IPS-18a (cell line): ENCODE measurements at regions not wholly inside any gene's neighbourhood (a gene's known extent, or its start where the extent isn't known, plus 50 kb on each side); places are given as distances from the start of the nearest gene placed in this dataset.

Experiments
- H3K27ac ChIP-seq: one replicate; pipeline ENCODE4 v1.5.1; 2013; ENCODE audit warnings: low read length
- H3K27me3 ChIP-seq: one replicate; pipeline ENCODE4 v1.6.1; 2013; ENCODE audit warnings: mild to moderate bottlenecking, low read length; ENCODE audit not compliant: control insufficient read depth, insufficient read depth
- H3K36me3 ChIP-seq: one replicate; pipeline ENCODE4 v1.6.1; 2013; ENCODE audit warnings: low read depth, low read length; ENCODE audit not compliant: control insufficient read depth
- H3K4me1 ChIP-seq: one replicate; pipeline ENCODE4 v1.6.1; 2013; ENCODE audit warnings: low read depth, low read length; ENCODE audit not compliant: control insufficient read depth
- H3K4me3 ChIP-seq: one replicate; pipeline ENCODE4 v1.5.1; 2013; ENCODE audit warnings: low read length
- H3K9ac ChIP-seq: one replicate; pipeline ENCODE4 v1.6.1; 2013; ENCODE audit warnings: mild to moderate bottlenecking, low read length, moderate library complexity
- H3K9me3 ChIP-seq: one replicate; pipeline ENCODE4 v1.6.1; 2013; ENCODE audit warnings: low read depth, low read length; ENCODE audit not compliant: control insufficient read depth

GRCh38 chr20:10911298-10911697 lies 237.5 kb upstream of the JAG1 start:
- Histone ChIP-seq H3K9ac (no peak overlapping the region), H3K4me3 (no peak overlapping the region), H3K27ac (no peak overlapping the region), H3K9me3 (no peaks in the 10 kb centered on the region), H3K4me1 (no peaks in the 10 kb centered on the region), H3K27me3 (no peaks in the 10 kb centered on the region), H3K36me3 (no peaks in the 10 kb centered on the region)

DNA sequence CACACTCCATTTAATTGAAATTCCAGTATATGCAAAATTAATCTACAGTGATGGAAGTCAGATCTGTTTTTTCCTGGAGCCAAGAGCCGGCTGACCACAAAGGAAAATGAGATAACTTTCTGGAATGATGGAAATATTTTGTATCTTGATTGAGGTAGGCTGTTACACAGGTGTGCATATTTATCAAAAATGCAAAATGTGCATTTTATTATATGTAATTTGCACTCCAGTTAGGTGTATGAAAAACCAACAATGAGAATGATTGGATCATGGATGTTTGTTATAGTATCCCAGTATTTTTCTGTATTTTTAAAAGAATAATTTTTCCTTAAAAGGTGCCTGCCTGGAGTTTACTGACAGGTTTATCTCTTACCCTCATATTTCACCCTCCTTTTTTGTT lies 242.0 kb upstream of the JAG1 start:
- Histone ChIP-seq H3K4me1 (no peaks in the 10 kb centered on the region), H3K36me3 (no peaks in the 10 kb centered on the region), H3K4me3 (no peak overlapping the region), H3K27ac (no peak overlapping the region), H3K9ac (no peak overlapping the region), H3K27me3 (no peaks in the 10 kb centered on the region), H3K9me3 (no peaks in the 10 kb centered on the region)

GRCh38 chr20:10916312-10916711 lies 242.5 kb upstream of the JAG1 start:
- Histone ChIP-seq H3K4me3 (no peak overlapping the region), H3K9me3 (no peaks in the 10 kb centered on the region), H3K36me3 (no peaks in the 10 kb centered on the region), H3K4me1 (no peaks in the 10 kb centered on the region), H3K9ac (no peak overlapping the region), H3K27me3 (no peaks in the 10 kb centered on the region), H3K27ac (no peak overlapping the region)

GRCh38 chr20:10917826-10918225 lies 244.0 kb upstream of the JAG1 start:
- Histone ChIP-seq H3K27ac (no peak overlapping the region), H3K4me1 (no peaks in the 10 kb centered on the region), H3K9me3 (no peaks in the 10 kb centered on the region), H3K36me3 (no peaks in the 10 kb centered on the region), H3K27me3 (no peaks in the 10 kb centered on the region), H3K4me3 (no peak overlapping the region), H3K9ac (no peak overlapping the region)

DNA sequence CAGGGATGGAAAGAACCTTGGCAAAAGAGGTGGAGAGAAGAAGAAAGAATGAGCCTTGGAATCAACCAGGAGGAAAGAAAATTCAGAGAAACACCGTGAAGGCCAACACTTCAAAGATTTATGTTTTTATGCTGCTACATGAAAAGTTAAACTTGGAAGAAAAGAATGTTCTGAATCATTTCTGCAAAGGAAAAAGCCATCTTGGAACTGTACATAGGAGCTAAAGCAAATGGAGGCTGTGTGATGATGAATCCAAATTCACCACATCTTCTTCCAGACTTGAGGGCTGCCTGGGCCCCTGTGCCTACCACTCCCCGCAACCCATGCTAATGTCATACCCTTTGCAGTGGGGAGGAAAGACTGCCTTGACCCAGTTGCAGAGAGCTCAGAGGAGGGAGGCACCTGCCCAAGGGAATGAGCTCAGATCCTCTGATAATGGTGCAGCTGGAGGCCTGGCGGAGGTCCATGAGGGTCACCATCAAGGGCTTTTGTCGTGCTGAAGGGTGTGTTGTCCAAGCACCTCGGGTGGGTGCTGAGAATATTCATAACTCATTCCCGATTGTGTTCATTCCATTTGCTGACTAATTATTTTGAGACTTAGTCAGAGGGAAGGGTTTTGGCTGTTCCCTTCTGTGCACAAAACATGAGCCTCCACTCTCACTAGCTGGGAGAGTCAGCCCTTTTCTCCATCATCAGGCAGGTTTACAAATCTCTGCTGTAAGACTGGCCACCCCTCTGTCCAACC lies 245.8 kb upstream of the JAG1 start:
- Histone ChIP-seq H3K27ac (no peak overlapping the region), H3K4me3 (no peak overlapping the region), H3K9me3 (no peaks in the 10 kb centered on the region), H3K36me3 (no peaks in the 10 kb centered on the region), H3K27me3 (no peaks in the 10 kb centered on the region), H3K4me1 (no peaks in the 10 kb centered on the region), H3K9ac (no peak overlapping the region)

- Histone ChIP-seq H3K9ac (no peak overlapping the region), H3K27ac (no peak overlapping the region), H3K36me3 (no peaks in the 10 kb centered on the region), H3K4me1 (no peaks in the 10 kb centered on the region), H3K9me3 (no peaks in the 10 kb centered on the region), H3K27me3 (no peaks in the 10 kb centered on the region), H3K4me3 (no peak overlapping the region)
Measured at GRCh38 chr20:10920396-10920795, 246.6 kb upstream of the JAG1 start.

DNA sequence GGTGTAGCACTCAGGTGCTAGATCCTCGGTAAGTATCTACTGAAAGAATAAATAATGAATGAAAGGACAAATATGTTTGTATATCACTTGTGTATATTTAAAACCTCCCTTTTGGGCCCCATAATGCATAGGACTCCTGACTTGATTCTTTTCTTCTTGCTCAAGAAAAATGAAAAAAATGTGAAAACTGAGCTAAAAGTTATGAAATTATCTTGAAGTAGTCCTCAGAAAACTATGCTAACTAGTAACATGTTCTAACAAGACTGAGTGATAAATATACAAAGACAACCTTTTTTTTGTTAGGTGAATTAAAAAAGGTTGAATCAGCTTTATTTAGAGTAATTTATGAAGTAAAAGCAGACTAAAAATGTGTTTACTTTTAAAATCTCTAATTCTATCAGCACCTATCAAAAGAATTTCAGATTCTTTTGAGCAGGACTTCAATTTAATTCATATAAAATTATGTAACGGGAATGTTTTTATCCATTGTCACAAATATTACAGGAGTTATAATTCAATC lies 247.8 kb upstream of the JAG1 start:
- Histone ChIP-seq H3K9me3 (no peaks in the 10 kb centered on the region), H3K27ac (no peak overlapping the region), H3K27me3 (no peaks in the 10 kb centered on the region), H3K4me1 (no peaks in the 10 kb centered on the region), H3K36me3 (no peaks in the 10 kb centered on the region), H3K9ac (no peak overlapping the region), H3K4me3 (no peak overlapping the region)

DNA sequence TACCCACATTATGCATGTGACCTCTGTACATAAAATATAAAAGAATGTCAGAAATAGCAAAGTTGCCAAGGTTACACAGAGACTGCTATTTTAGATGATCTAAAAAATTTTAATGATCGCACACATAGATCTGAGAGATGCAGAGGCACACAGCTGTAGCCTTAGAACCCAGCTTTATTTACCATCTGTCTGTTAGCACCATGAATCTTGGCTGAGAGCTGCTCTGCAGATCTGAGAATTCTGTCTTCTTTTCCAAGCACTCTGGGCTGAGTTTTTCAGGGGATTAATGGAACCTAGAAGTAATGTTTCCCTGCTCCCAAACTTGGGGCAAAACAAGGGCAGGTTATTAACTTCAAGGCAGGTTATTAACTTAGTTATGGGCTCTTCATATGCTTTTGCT lies 248.7 kb upstream of the JAG1 start:
- H3K9ac ChIP-seq = no peak overlapping the region
- H3K4me3 ChIP-seq = no peak overlapping the region
- H3K9me3 ChIP-seq = no peaks in the 10 kb centered on the region
- H3K4me1 ChIP-seq = no peaks in the 10 kb centered on the region
- no peaks in the 10 kb centered on the region for H3K36me3 ChIP-seq
- no peaks in the 10 kb centered on the region for H3K27me3 ChIP-seq
- no peak overlapping the region for H3K27ac ChIP-seq

DNA sequence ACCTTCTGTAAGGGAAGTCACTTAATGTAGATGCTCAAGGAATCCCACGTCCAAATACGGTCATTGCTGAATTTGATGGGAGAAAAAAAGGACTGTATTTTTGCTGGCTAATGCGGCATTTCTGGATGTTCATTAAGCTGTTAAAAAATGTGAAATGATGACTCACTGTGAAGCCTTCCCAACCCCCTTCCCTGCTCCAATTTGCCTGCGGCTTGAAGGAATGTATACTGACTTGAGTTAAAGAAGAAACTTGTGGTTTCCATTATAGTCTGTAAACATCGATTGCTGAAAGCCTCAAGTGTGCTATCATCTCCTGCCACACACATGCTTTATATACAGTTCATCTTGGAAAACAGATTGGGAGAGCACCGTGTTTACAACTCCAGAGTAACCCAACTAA lies 249.1 kb upstream of the JAG1 start:
- H3K4me1 ChIP-seq = no peaks in the 10 kb centered on the region
- H3K36me3 ChIP-seq = no peaks in the 10 kb centered on the region

GRCh38 chr20:10924644-10925201 lies 250.9 kb upstream of the JAG1 start:
- H3K4me3 ChIP-seq = no peak overlapping the region
- no peak overlapping the region for H3K9ac ChIP-seq

More for the DNA sequence above, 249.1 kb upstream of the JAG1 start:
- Histone ChIP-seq H3K9ac (no peak overlapping the region), H3K4me3 (no peak overlapping the region), H3K27me3 (no peaks in the 10 kb centered on the region), H3K27ac (no peak overlapping the region), H3K9me3 (no peaks in the 10 kb centered on the region)

DNA sequence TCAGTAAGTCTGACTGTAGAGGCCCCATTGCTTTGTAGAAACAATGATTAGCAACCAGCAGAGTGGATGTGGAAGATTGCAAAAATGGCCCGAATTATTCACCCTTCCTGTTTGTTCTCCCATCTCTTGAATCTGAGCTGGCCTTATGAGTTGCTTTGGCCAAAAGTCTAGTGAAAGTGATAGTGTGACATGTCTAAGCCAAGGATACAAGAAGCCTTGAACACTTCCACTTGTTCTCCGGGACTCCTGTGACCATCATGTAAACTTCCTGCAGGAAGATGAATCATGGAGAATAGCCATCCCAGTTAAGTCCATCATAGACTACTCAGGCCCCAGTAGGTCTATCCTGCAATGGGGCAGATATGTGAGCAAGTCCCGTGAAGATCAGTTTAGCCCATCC lies 252.0 kb upstream of the JAG1 start:
- no peak overlapping the region for H3K27ac ChIP-seq
- H3K9me3 ChIP-seq = no peaks in the 10 kb centered on the region
- no peak overlapping the region for H3K9ac ChIP-seq
- H3K27me3 ChIP-seq = no peaks in the 10 kb centered on the region
- H3K36me3 ChIP-seq = no peaks in the 10 kb centered on the region
- no peak overlapping the region for H3K4me3 ChIP-seq
- no peaks in the 10 kb centered on the region for H3K4me1 ChIP-seq

More at GRCh38 chr20:10924644-10925201, 250.9 kb upstream of the JAG1 start:
- no peaks in the 10 kb centered on the region for H3K36me3 ChIP-seq
- H3K27ac ChIP-seq = no peak overlapping the region
- H3K4me1 ChIP-seq = no peaks in the 10 kb centered on the region
- H3K9me3 ChIP-seq = no peaks in the 10 kb centered on the region
- H3K27me3 ChIP-seq = no peaks in the 10 kb centered on the region

- Histone ChIP-seq H3K9me3 (no peaks in the 10 kb centered on the region), H3K9ac (no peak overlapping the region), H3K4me1 (no peaks in the 10 kb centered on the region), H3K36me3 (no peaks in the 10 kb centered on the region), H3K27me3 (no peaks in the 10 kb centered on the region), H3K4me3 (no peak overlapping the region), H3K27ac (no peak overlapping the region)
Measured at GRCh38 chr20:10927011-10927583, 253.3 kb upstream of the JAG1 start.
